Calu3 (cell line): ENCODE measurements at regions not wholly inside any gene's neighbourhood (a gene's known extent, or its start where the extent isn't known, plus 50 kb on each side); places are given as distances from the start of the nearest gene placed in this dataset.

Experiments
- BruUV-seq: library from RNA; stranded (reverse); fragments of 400-500 nt; replicated peaks from 2 replicates; lab custom pipeline; 2021; lab: Mats Ljungman, UMichigan
- CTCF ChIA-PET: fragments of 300-600 bp; sonication (Branson Sonifier 250); formaldehyde crosslinking; loops from one replicate; lab custom pipeline; 2022; ENCODE audit warnings: antibody characterized with exemption; lab: Charles Lee
- DNase-seq: peaks from one replicate; pipeline ENCODE4 v3.0.0; 2022
- H3K27ac Mint-ChIP-seq: one replicate; pipeline ENCODE4 v1.8.0; 2022; ENCODE audit warnings: mixed read lengths; ENCODE audit not compliant: unreplicated experiment
- H3K27me3 Mint-ChIP-seq: one replicate; pipeline ENCODE4 v1.8.0; 2022; ENCODE audit warnings: mixed read lengths; ENCODE audit not compliant: unreplicated experiment
- H3K36me3 Mint-ChIP-seq: one replicate; pipeline ENCODE4 v1.8.0; 2022; ENCODE audit warnings: mild to moderate bottlenecking, moderate library complexity, mixed read lengths; ENCODE audit not compliant: insufficient read depth, unreplicated experiment
- H3K4me1 Mint-ChIP-seq: one replicate; pipeline ENCODE4 v1.8.0; 2022; ENCODE audit warnings: mild to moderate bottlenecking, low read depth, mixed read lengths; ENCODE audit not compliant: unreplicated experiment
- H3K4me3 Mint-ChIP-seq: one replicate; pipeline ENCODE4 v1.8.0; 2022; ENCODE audit warnings: mild to moderate bottlenecking, low read depth, moderate library complexity, mixed read lengths; ENCODE audit not compliant: unreplicated experiment
- H3K9me3 Mint-ChIP-seq: one replicate; pipeline ENCODE4 v1.8.0; 2022; ENCODE audit warnings: low read depth, mixed read lengths; ENCODE audit not compliant: unreplicated experiment
- intact Hi-C: fragments of 100-400 bp; cut with micrococcal nuclease; formaldehyde crosslinking; loops from one replicate; pipeline ENCODE4 v1.10.0; 2022; ENCODE audit not compliant: unreplicated experiment
- TF ChIP-seq, protein P1 (sequence below): fragments of 200-600 bp; IDR thresholded peaks from one replicate; pipeline ENCODE4 v1.8.0; 2022; ENCODE audit warnings: antibody characterized with exemption; ENCODE audit not compliant: unreplicated experiment

DNA sequence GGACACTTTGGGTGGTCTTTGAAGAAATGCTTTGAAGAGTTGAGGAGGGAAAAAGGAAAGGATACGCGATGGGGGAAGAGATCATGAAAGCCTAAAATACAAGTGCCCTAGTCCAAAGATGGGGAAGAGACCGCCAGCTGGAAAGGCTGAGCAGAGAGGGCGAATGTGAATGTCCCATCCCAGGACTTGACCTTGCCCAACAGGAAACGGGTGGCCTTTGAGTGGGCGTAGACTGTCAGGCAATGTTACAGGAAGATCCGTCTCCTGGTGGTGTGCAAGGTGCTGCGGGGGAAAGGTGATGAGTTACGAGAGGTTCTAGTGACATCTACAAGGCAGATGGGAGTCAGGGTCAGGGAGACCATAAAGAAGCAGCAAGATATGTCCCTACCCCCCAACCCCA, 55.0 kb upstream of the TBXT start:
- no peak overlapping the region for H3K4me3 Mint-ChIP-seq
- no peaks in the 10 kb centered on the region for H3K36me3 Mint-ChIP-seq
- no TSS peak for BruUV-seq
- H3K9me3 Mint-ChIP-seq = no peaks in the 10 kb centered on the region
- CTCF ChIA-PET = no interaction called here
- peaks cover 7% of the 10 kb centered on the region for H3K4me1 Mint-ChIP-seq
- no peak for DNase-seq
- intact Hi-C loops = no loop called here
- peaks cover 54% of the 10 kb centered on the region for H3K27me3 Mint-ChIP-seq
- H3K27ac Mint-ChIP-seq = no peak overlapping the region
- TF ChIP-seq, protein P1, sequence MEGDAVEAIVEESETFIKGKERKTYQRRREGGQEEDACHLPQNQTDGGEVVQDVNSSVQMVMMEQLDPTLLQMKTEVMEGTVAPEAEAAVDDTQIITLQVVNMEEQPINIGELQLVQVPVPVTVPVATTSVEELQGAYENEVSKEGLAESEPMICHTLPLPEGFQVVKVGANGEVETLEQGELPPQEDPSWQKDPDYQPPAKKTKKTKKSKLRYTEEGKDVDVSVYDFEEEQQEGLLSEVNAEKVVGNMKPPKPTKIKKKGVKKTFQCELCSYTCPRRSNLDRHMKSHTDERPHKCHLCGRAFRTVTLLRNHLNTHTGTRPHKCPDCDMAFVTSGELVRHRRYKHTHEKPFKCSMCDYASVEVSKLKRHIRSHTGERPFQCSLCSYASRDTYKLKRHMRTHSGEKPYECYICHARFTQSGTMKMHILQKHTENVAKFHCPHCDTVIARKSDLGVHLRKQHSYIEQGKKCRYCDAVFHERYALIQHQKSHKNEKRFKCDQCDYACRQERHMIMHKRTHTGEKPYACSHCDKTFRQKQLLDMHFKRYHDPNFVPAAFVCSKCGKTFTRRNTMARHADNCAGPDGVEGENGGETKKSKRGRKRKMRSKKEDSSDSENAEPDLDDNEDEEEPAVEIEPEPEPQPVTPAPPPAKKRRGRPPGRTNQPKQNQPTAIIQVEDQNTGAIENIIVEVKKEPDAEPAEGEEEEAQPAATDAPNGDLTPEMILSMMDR = no peak

DNA sequence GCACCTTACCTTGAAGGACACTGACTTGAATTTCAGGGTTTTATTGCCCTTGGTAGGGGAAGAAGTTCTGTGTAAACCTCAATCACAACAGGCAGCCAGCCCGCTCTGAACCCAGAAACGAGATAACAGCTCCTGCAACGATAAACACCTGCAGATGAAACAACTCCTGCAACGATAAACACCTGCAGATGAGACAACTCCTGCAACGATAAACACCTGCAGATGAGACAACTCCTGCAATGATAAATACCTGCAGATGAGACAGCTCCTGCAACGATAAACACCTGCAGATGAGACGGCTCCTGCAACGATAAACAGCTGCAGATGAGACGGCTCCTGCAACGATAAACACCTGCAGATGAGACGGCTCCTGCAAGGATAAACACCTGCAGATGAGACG, 54.0 kb upstream of the TBXT start:
- TF ChIP-seq, protein P1 = no peak
- BruUV-seq = no TSS peak
- Mint-ChIP-seq H3K9me3 (no peaks in the 10 kb centered on the region), H3K27me3 (peaks cover 44% of the 10 kb centered on the region), H3K27ac (no peak overlapping the region), H3K36me3 (no peaks in the 10 kb centered on the region), H3K4me3 (no peak overlapping the region), H3K4me1 (peaks cover 7% of the 10 kb centered on the region)
- CTCF ChIA-PET = no interaction called here
- no peak for DNase-seq
- intact Hi-C loops = no loop called here

DNA sequence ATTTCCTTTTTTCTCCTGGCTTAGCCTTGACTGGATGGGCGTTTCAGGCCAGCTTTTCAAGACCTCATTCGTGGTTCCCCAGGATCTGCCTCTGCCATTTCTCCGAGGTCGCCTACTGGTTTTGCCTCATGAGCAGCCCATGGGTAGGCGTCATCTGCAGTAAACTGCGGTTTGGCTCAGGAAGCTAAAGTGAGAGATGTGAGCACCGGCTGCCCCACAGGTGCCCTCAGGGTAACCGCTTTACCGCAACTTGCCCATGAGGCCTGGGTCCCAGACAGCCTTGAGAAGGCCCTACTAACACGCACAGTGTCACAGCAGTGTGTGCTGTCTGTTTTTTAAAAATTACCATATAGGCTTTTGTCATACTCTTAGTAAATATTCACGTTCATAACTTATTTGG, 53.4 kb upstream of the TBXT start:
- intact Hi-C loops = no loop called here
- CTCF ChIA-PET = no interaction called here
- Mint-ChIP-seq H3K4me3 (no peak overlapping the region), H3K36me3 (no peaks in the 10 kb centered on the region), H3K27ac (no peak overlapping the region), H3K27me3 (peaks cover 38% of the 10 kb centered on the region), H3K4me1 (peaks cover 7% of the 10 kb centered on the region), H3K9me3 (no peaks in the 10 kb centered on the region)
- no peak for DNase-seq
- TF ChIP-seq, protein P1 = no peak
- no TSS peak for BruUV-seq
